Caki2 (cell line): ENCODE measurements at regions not wholly inside any gene's neighbourhood (a gene's known extent, or its start where the extent isn't known, plus 50 kb on each side); places are given as distances from the start of the nearest gene placed in this dataset.
"Not testable (repeated sequence)": the region's sequence is repeated elsewhere in the genome, so short reads cannot be mapped to it uniquely, and the experiment has no call there.

Experiments used
- DNase-seq: peaks from one replicate; pipeline ENCODE4 v3.0.0-alpha.2; 2015; ENCODE audit warnings: low read depth
- in situ Hi-C: cut with HindIII; loops from 2 replicates; pipeline ENCODE4 v1.10.0; 2016; ENCODE audit warnings: low sequenced_read_pairs, low pct_unique_long_range_greater_than_20kb, mixed read lengths

GRCh38 chr11:22079133-22079872 lies 113.6 kb upstream of the ANO5 start:
- DNase-seq: no peak
- in situ Hi-C loops: no loop called here

GRCh38 chr11:22082178-22082577 lies 110.7 kb upstream of the ANO5 start:
- in situ Hi-C loops: no loop called here
- DNase-seq: no peak

- DNase-seq: no peak
- in situ Hi-C loops: no loop called here
These were observed 110.1 kb upstream of the ANO5 start for GRCh38 chr11:22082788-22083187.

GRCh38 chr11:22084056-22084455 lies 108.8 kb upstream of the ANO5 start:
- in situ Hi-C loops: no loop called here
- no peak for DNase-seq

GRCh38 chr11:22084564-22084963 lies 108.3 kb upstream of the ANO5 start:
- in situ Hi-C loops: no loop called here
- no peak for DNase-seq

- no peak for DNase-seq
These were observed 103.3 kb upstream of the ANO5 start for GRCh38 chr11:22089609-22090008.

GRCh38 chr11:22106566-22106965 lies 86.3 kb upstream of the ANO5 start:
- in situ Hi-C loops: no loop called here

More at GRCh38 chr11:22089609-22090008, 103.3 kb upstream of the ANO5 start:
- in situ Hi-C loops: no loop called here

GRCh38 chr11:22115470-22116029 lies 77.3 kb upstream of the ANO5 start:
- DNase-seq: no peak
- in situ Hi-C loops: no loop called here

More at GRCh38 chr11:22106566-22106965, 86.3 kb upstream of the ANO5 start:
- DNase-seq: no peak

GRCh38 chr11:22127981-22128380 lies 64.9 kb upstream of the ANO5 start:
- DNase-seq, in situ Hi-C loops: not testable (repeated sequence)

GRCh38 chr11:22130462-22131053 lies 62.3 kb upstream of the ANO5 start:
- in situ Hi-C loops: no loop called here
- no peak for DNase-seq

GRCh38 chr11:22133776-22134175 lies 59.1 kb upstream of the ANO5 start:
- in situ Hi-C loops: no loop called here
- no peak for DNase-seq

GRCh38 chr11:22138264-22138663 lies 54.6 kb upstream of the ANO5 start:
- in situ Hi-C loops: no loop called here
- DNase-seq: no peak
